Right lobe of liver (tissue), 4 donors: ENCODE measurements at regions not wholly inside any gene's neighbourhood (a gene's known extent, or its start where the extent isn't known, plus 50 kb on each side); places are given as distances from the start of the nearest gene placed in this dataset.

Experiments used
- POLR2A ChIP-seq: fragments of 450-650 bp; IDR thresholded peaks from one replicate; pipeline ENCODE4 v1.6.1; 2017; ENCODE audit warnings: antibody characterized with exemption, mild to moderate bottlenecking
- TF ChIP-seq, protein P1 (sequence below), 4 donors: fragments of 200-600 bp in 3 of 4; fragments of 450-650 bp in 1 of 4; IDR thresholded peaks; one replicate each; pipeline versions ENCODE4 v1.5.1 to v1.8.0; 2016 to 2022; ENCODE audit warnings: antibody characterized with exemption in 4 of 4, mild to moderate bottlenecking in 2 of 4
- donor health status: DM: no; HTN: no; CAD: no.
- donor health status: DM: no; HTN: no; CAD: no.
- donor health status: DM: no; HTN: yes; CAD: no.

DNA sequence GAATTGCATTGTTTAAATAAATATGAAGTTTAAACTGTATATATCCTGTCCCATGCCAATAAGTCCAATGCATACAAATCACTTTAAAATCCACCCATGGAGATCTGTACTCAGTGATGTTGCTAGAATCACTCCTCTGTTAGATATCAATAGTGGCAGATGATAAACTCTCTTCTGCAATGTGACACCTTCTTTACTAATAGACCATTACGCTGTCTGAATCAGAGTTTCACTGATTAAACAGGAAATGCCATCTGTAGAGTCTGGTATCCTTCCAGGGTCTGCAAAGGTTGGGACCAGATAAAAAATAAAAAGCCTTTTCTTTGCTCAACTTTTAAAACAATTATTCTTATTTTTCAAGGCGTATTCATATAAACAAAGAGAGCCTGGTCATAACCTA, 134.5 kb downstream of the EDN3 start:
- TF ChIP-seq, protein P1, sequence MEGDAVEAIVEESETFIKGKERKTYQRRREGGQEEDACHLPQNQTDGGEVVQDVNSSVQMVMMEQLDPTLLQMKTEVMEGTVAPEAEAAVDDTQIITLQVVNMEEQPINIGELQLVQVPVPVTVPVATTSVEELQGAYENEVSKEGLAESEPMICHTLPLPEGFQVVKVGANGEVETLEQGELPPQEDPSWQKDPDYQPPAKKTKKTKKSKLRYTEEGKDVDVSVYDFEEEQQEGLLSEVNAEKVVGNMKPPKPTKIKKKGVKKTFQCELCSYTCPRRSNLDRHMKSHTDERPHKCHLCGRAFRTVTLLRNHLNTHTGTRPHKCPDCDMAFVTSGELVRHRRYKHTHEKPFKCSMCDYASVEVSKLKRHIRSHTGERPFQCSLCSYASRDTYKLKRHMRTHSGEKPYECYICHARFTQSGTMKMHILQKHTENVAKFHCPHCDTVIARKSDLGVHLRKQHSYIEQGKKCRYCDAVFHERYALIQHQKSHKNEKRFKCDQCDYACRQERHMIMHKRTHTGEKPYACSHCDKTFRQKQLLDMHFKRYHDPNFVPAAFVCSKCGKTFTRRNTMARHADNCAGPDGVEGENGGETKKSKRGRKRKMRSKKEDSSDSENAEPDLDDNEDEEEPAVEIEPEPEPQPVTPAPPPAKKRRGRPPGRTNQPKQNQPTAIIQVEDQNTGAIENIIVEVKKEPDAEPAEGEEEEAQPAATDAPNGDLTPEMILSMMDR (IDR thresholded peaks at IDR 0.05): no peak
- no peak for TF ChIP-seq POLR2A
